Kidney (tissue), 13 donors: ENCODE measurements at regions not wholly inside any gene's neighbourhood (a gene's known extent, or its start where the extent isn't known, plus 50 kb on each side); places are given as distances from the start of the nearest gene placed in this dataset.

Experiments used
- DNase-seq, 5 donors: peaks; one replicate each; pipeline ENCODE4 v3.0.0-alpha.2; 2013 to 2020
- FAIRE-seq: peaks from 2 replicates; lab custom pipeline; 2012; peaks lifted over from hg19 to GRCh38; lab: Jason Lieb, UNC
- H3K27ac ChIP-seq, 2 donors: one replicate each; pipeline ENCODE4 v1.7.0; 2013; ENCODE audit warnings: low read depth in 2 of 2, low read length in 2 of 2, inconsistent platforms in 1 of 2
- H3K27me3 ChIP-seq: one replicate; pipeline ENCODE4 v1.7.1; 2013; ENCODE audit warnings: low read length, inconsistent platforms; ENCODE audit not compliant: control insufficient read depth, insufficient read depth
- H3K36me3 ChIP-seq, 3 donors: one replicate each; pipeline versions ENCODE4 v1.7.0 to v1.7.1; 2013; ENCODE audit warnings: low read length in 3 of 3, control low read depth in 1 of 3, inconsistent platforms in 1 of 3; ENCODE audit not compliant: insufficient read depth in 3 of 3, control insufficient read depth in 2 of 3
- H3K4me1 ChIP-seq, 3 donors: one replicate each; pipeline versions ENCODE4 v1.7.0 to v1.7.1; 2013; ENCODE audit warnings: low read length in 3 of 3, inconsistent platforms in 1 of 3, low read depth in 1 of 3; ENCODE audit not compliant: control insufficient read depth in 2 of 3, insufficient read depth in 2 of 3
- H3K4me3 ChIP-seq, 3 donors: one replicate each; pipeline versions ENCODE4 v1.7.0 to v1.8.1; 2013; ENCODE audit warnings: low read length in 3 of 3, control low read depth in 1 of 3, inconsistent platforms in 1 of 3
- H3K9ac ChIP-seq, 3 donors: one replicate each; pipeline versions ENCODE4 v1.7.0 to v1.7.1; 2013; ENCODE audit warnings: low read length in 3 of 3, control low read depth in 1 of 3, inconsistent platforms in 1 of 3
- H3K9me3 ChIP-seq, 3 donors: one replicate each; pipeline versions ENCODE4 v1.7.0 to v1.7.1; 2013; ENCODE audit warnings: low read length in 3 of 3, control low read depth in 1 of 3, inconsistent platforms in 1 of 3; ENCODE audit not compliant: control insufficient read depth in 2 of 3, insufficient read depth in 1 of 3
- CTCF ChIP-seq: IDR thresholded peaks from 3 replicates; pipeline ENCODE4 v1.5.1; 2012; ENCODE audit warnings: mild to moderate bottlenecking, moderate library complexity, borderline replicate concordance; ENCODE audit not compliant: insufficient read depth; ENCODE audit errors: extremely low read depth
- intact Hi-C: fragments of 100-400 bp; cut with DNase I; formaldehyde crosslinking; loops from one replicate; pipeline ENCODE4 v1.11.1; 2022
- donor health status: control.
- donor health status: control.
- donor health status: control.
- donor health status: control.
- donor health status: control.
- donor health status: DM: yes; HTN: yes; CAD: no.
- donor health status: Normal renal cell carcinoma (clear cell type).

- FAIRE-seq, result no peak
- Histone ChIP-seq H3K4me3 (no peak overlapping the region), H3K27ac (no peak overlapping the region), H3K9me3 (no peaks in the 10 kb centered on the region), H3K4me1 (no peaks in the 10 kb centered on the region), H3K36me3 (no peaks in the 10 kb centered on the region), H3K27me3 (no peaks in the 10 kb centered on the region), H3K9ac (no peak overlapping the region)
- no peak for DNase-seq
- intact Hi-C loops, result no loop called here
- TF ChIP-seq CTCF, result no peak
Observed at GRCh38 chr11:129300099-129300498, 75.5 kb upstream of the BARX2 start.

- H3K27ac ChIP-seq, result no peak overlapping the region
- no peaks in the 10 kb centered on the region for H3K27me3 ChIP-seq
- no peaks in the 10 kb centered on the region for H3K9me3 ChIP-seq
- H3K36me3 ChIP-seq, result no peaks in the 10 kb centered on the region
- no peak overlapping the region for H3K4me3 ChIP-seq
- TF ChIP-seq CTCF, result no peak
- intact Hi-C loops, result no loop called here
- H3K9ac ChIP-seq, result no peak overlapping the region
- H3K4me1 ChIP-seq, result no peaks in the 10 kb centered on the region
- DNase-seq (no peak), FAIRE-seq (no peak)
Observed at GRCh38 chr11:129298988-129299387, 76.7 kb upstream of the BARX2 start.

GRCh38 chr11:129295746-129296145 is 79.9 kb upstream of the BARX2 start:
- no peak for TF ChIP-seq CTCF
- no peaks in the 10 kb centered on the region for H3K36me3 ChIP-seq
- H3K27ac ChIP-seq, result no peak overlapping the region
- FAIRE-seq (no peak), DNase-seq (no peak)
- intact Hi-C loops, result no loop called here
- H3K9ac ChIP-seq, result no peak overlapping the region
- H3K27me3 ChIP-seq, result no peaks in the 10 kb centered on the region
- no peaks in the 10 kb centered on the region for H3K4me1 ChIP-seq
- H3K9me3 ChIP-seq, result no peaks in the 10 kb centered on the region
- H3K4me3 ChIP-seq, result no peak overlapping the region

GRCh38 chr11:129292771-129293170 is 82.9 kb upstream of the BARX2 start:
- TF ChIP-seq CTCF, result no peak
- intact Hi-C loops, result no loop called here
- H3K4me3 ChIP-seq, result no peak overlapping the region
- H3K27me3 ChIP-seq, result no peaks in the 10 kb centered on the region
- no peaks in the 10 kb centered on the region for H3K9me3 ChIP-seq
- no peak overlapping the region for H3K9ac ChIP-seq
- H3K27ac ChIP-seq, result no peak overlapping the region
- FAIRE-seq (no peak), DNase-seq (no peak)
- H3K4me1 ChIP-seq, result no peaks in the 10 kb centered on the region
- H3K36me3 ChIP-seq, result no peaks in the 10 kb centered on the region
